AG10803 (cell line): ENCODE measurements at regions not wholly inside any gene's neighbourhood (a gene's known extent, or its start where the extent isn't known, plus 50 kb on each side); places are given as distances from the start of the nearest gene placed in this dataset.

ENCODE experiments used
- DNase-seq: peaks from one replicate; pipeline ENCODE4 v3.0.0; 2010; ENCODE audit warnings: low read depth
- H3K4me3 ChIP-seq: 2 replicates; pipeline ENCODE4 v1.5.1; 2011; ENCODE audit warnings: mild to moderate bottlenecking, low read length, control low read depth
- CTCF ChIP-seq: conservative IDR thresholded peaks from 2 replicates; pipeline ENCODE4 v1.5.1; 2011; ENCODE audit warnings: mild to moderate bottlenecking, low read length, control low read depth, inconsistent platforms

GRCh38 chr12:29844667-29845066, 60.9 kb upstream of the TMTC1 start:
- no peak for DNase-seq
- TF ChIP-seq CTCF, result no peak

GRCh38 chr12:29843036-29843435, 59.3 kb upstream of the TMTC1 start:
- no peak for TF ChIP-seq CTCF
- H3K4me3 ChIP-seq, result no peak overlapping the region
- DNase-seq, result no peak

More at GRCh38 chr12:29844667-29845066, 60.9 kb upstream of the TMTC1 start:
- no peak overlapping the region for H3K4me3 ChIP-seq

GRCh38 chr12:29838768-29839167, 55.0 kb upstream of the TMTC1 start:
- no peak overlapping the region for H3K4me3 ChIP-seq
- no peak for DNase-seq
- TF ChIP-seq CTCF, result no peak
